Sigmoid colon (tissue), 4 donors: ENCODE measurements at regions not wholly inside any gene's neighbourhood (a gene's known extent, or its start where the extent isn't known, plus 50 kb on each side); places are given as distances from the start of the nearest gene placed in this dataset.

ENCODE experiments used
- CTCF ChIP-seq, 4 experiments: fragments of 450-650 bp in 3 of 4; fragments of 200-600 bp in 1 of 4; IDR thresholded peaks; one replicate each; pipeline ENCODE4 v1.5.1; 2016 to 2019; ENCODE audit warnings: antibody characterized with exemption in 4 of 4, mild to moderate bottlenecking in 3 of 4, moderate library complexity in 2 of 4
- EP300 ChIP-seq, 4 donors: sonication (generic); formaldehyde crosslinking; IDR thresholded peaks; one replicate each; pipeline ENCODE4 v1.6.1; 2017; ENCODE audit warnings: antibody characterized with exemption in 4 of 4

DNA sequence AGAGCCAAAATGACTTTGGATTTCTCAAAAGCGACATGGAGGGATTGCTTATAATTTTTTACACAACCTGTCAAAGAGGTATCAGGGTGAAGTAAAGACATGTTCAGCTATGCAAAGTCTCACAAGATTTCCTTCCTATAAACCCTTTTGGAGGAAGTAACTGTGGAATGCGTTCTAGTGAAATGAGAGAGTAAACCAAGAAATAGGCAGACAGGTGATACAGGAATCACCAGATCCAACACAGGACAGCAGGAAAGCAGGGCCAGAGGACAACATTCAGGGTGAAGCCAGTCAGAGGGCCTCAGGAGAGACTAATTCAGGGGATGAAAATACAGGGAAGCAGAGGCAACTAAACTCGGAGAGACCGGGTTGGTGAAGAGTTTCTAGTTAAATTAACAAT lies 90.4 kb upstream of the MTNR1B start:
- TF ChIP-seq CTCF (IDR thresholded peaks at IDR 0.05) (no peak), EP300 (IDR thresholded peaks at IDR 0.05) (no peak)
